Lower leg skin (tissue), 4 donors: ENCODE measurements at regions not wholly inside any gene's neighbourhood (a gene's known extent, or its start where the extent isn't known, plus 50 kb on each side); places are given as distances from the start of the nearest gene placed in this dataset.
"Not testable (repeated sequence)": the region's sequence is repeated elsewhere in the genome, so short reads cannot be mapped to it uniquely, and the experiment has no call there.

ENCODE experiments used
- DNase-seq, 2 donors: peaks; one replicate each; pipeline ENCODE4 v3.0.0-alpha.2; 2019; ENCODE audit warnings: low spot score in 2 of 2
- H3K4me3 ChIP-seq: fragments of 200-600 bp; sonication (generic); 2 replicates; pipeline ENCODE4 v1.5.1; 2017; ENCODE audit warnings: mild to moderate bottlenecking, low read depth; ENCODE audit not compliant: poor library complexity, severe bottlenecking
- POLR2A ChIP-seq, 2 donors: fragments of 450-650 bp; IDR thresholded peaks; one replicate each; pipeline ENCODE4 v1.6.1; 2016 to 2017; ENCODE audit warnings: antibody characterized with exemption in 2 of 2, mild to moderate bottlenecking in 1 of 2, moderate library complexity in 1 of 2
- WGBS, 2 donors: methylation state at CpG; one replicate each; pipeline ENCODE4 v1.1.5; 2018; 5-methylcytosine and 5-hydroxymethylcytosine counted together
- intact Hi-C: fragments of 100-400 bp; cut with DNase I; formaldehyde crosslinking; loops from one replicate; pipeline ENCODE4 v1.15.0; 2023; ENCODE audit warnings: low total_unique reads
- TF ChIP-seq, protein P1 (sequence below), 3 donors: fragments of 450-650 bp; IDR thresholded peaks; one replicate each; pipeline ENCODE4 v1.5.1; 2016; ENCODE audit warnings: antibody characterized with exemption in 3 of 3, mild to moderate bottlenecking in 3 of 3, moderate library complexity in 2 of 3

DNA sequence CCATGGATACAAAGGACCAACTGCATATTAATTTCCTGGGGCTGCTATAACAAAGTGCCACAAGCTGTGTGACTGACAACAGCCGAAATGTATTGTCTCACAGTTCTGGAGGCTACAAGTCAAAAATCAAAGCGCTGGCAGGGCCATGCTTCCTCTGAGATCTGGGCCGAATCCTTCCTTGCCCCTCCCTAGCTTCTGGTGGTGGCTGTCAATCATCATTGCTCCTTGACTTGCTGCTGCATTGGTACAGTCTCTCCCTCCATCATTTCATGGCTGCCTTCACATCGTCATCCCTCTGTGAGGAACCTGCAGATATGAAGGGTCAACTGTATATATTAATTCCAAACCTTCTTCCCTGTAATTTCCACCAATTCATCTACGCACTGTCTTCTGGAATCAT is 118.3 kb downstream of the EXOC5 start:
- WGBS, 2 donors = 75 to 76% methylated on average over 5 of the region's 5 CpGs
- intact Hi-C loops = no loop called here
- DNase-seq = no peak
- no peak overlapping the region for H3K4me3 ChIP-seq
- TF ChIP-seq, protein P1, sequence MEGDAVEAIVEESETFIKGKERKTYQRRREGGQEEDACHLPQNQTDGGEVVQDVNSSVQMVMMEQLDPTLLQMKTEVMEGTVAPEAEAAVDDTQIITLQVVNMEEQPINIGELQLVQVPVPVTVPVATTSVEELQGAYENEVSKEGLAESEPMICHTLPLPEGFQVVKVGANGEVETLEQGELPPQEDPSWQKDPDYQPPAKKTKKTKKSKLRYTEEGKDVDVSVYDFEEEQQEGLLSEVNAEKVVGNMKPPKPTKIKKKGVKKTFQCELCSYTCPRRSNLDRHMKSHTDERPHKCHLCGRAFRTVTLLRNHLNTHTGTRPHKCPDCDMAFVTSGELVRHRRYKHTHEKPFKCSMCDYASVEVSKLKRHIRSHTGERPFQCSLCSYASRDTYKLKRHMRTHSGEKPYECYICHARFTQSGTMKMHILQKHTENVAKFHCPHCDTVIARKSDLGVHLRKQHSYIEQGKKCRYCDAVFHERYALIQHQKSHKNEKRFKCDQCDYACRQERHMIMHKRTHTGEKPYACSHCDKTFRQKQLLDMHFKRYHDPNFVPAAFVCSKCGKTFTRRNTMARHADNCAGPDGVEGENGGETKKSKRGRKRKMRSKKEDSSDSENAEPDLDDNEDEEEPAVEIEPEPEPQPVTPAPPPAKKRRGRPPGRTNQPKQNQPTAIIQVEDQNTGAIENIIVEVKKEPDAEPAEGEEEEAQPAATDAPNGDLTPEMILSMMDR (IDR thresholded peaks at IDR 0.05) = no peak
- no peak for TF ChIP-seq POLR2A (IDR thresholded peaks at IDR 0.05)

DNA sequence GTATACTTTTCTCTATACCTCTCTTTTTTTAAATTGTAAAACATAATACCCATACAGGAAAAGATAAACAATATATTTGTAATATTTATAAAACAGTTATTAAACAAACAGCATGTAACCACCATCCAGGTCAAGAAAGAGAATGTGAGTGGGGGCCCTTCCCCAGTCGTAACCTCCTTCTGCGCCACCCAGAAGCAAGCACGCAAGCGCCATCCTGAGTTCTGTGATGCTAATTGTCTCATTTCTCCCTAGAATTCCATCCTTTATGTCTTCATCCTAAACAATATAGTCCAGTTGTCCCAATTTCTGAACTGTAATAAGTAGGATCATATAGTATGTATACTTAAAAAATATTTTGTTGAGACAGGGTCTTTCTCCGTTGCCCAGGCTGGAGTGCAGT is 129.5 kb downstream of the EXOC5 start:
- no peak for TF ChIP-seq POLR2A (IDR thresholded peaks at IDR 0.05)
- TF ChIP-seq, protein P1 (IDR thresholded peaks at IDR 0.05) = no peak
- WGBS, 2 donors = 95% methylated on average over 5 of the region's 5 CpGs
- H3K4me3 ChIP-seq = no peak overlapping the region
- no peak for DNase-seq
- intact Hi-C loops = no loop called here

DNA sequence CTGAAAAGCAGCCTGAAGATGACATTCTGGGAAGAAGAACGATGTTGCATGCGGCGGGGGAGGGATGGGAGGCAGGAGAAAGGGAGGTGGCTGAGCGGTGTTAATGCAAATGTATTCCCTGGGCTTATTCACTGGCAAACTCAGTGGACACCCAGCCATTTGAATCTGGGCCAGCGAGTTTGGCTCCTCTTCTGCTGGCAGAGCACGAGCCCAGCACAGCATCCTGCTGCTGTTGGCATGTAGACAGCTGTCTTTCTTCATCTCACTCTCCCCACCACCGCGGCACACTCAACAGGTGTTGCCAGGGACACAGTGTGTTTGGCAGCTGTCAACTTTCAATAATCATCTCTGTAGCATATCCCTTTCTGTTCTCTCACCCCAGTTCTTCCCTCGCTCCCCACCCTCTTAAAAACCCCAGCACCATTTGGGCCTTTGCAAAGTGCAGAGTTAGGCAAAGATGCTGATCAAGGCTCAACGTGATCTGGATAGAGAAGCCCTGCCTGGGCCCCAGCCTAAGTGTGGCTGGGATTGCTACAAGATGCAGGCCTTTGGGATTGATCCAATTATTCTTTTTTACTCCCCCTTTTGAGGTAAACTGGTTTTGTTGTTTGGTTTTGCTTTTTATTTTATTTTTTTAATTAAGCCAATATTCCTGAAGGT is 131.9 kb downstream of the EXOC5 start:
- intact Hi-C loops = no loop called here
- TF ChIP-seq, protein P1 (IDR thresholded peaks at IDR 0.05) = no peak
- TF ChIP-seq POLR2A (IDR thresholded peaks at IDR 0.05) = no peak
- no peak overlapping the region for H3K4me3 ChIP-seq
- 20 to 32% methylated on average over 10 of the region's 10 CpGs for WGBS, 2 donors
- no peak for DNase-seq

DNA sequence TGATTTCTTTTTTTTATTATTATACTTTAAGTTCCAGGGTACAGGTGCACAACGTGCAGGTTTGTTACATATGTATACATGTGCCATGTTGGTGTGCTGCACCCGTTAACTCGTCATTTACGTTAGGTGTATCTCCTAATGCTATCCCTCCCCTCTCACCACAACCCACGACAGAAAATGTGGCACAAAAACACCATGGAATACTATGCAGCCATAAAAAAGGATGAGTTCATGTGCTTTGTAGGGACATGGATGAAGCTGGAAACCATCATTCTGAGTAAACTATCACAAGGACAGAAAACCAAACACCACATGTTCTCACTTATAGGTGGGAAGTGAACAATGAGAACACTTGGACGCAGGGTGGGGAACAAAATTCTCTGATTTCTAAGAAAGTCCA is 140.9 kb downstream of the EXOC5 start:
- 90 to 93% methylated on average over 6 of the region's 6 CpGs for WGBS, 2 donors
- intact Hi-C loops, DNase-seq, H3K4me3 ChIP-seq: not testable (repeated sequence)

DNA sequence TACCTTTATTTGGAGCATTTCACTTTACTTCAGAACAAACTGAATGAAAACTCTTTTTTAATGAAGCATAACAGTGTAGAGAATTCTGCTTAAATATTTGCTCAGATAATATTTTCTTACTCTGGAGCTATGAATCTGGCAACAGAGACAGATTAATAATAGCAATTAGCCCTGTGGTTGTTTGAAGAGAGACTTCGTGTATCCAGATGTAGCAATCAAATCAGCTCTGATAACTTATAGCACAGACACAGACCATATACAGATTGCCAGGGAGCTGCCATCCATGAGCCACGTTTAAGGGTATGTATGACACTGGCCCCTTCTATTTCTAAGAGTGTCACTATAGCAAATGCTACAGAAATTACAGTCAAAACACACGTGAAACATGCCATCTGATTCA is 146.6 kb downstream of the EXOC5 start:
- intact Hi-C loops = no loop called here
- WGBS, 2 donors = 38 to 42% methylated on average over 3 of the region's 3 CpGs
- DNase-seq = no peak
- H3K4me3 ChIP-seq = no peak overlapping the region
- TF ChIP-seq, protein P1 (IDR thresholded peaks at IDR 0.05) = no peak
- no peak for TF ChIP-seq POLR2A (IDR thresholded peaks at IDR 0.05)

DNA sequence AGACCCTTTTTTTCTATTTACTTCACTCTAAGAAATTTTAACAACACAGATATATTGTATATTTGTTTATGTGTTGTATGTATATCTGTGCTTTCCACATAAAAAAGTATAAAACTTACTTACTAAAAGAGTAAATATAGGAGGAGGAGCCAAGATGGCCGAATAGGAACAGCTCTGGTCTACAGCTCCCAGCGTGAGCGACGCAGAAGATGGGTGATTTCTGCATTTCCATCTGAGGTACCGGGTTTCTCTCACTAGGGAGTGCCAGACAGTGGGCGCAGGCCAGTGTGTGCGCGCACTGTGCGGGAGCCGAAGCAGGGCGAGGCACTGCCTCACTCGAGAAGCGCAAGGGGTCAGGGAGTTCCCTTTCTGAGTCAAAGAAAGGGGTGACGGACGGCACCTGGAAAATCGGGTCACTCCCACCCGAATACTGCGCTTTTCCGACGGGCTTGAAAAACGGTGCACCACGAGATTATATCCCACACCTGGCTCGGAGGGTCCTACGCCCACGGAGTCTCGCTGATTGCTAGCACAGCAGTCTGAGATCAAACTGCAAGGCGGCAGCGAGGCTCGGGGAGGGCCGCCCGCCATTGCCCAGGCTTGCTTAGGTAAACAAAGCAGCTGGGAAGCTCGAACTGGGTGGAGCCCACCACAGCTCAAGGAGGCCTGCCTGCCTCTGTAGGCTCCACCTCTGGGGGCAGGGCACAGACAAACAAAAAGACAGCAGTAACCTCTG is 156.5 kb downstream of the EXOC5 start:
- DNase-seq, intact Hi-C loops, H3K4me3 ChIP-seq: not testable (repeated sequence)
- 82 to 89% methylated on average over 25 to 32 of the region's 32 CpGs for WGBS, 2 donors

DNA sequence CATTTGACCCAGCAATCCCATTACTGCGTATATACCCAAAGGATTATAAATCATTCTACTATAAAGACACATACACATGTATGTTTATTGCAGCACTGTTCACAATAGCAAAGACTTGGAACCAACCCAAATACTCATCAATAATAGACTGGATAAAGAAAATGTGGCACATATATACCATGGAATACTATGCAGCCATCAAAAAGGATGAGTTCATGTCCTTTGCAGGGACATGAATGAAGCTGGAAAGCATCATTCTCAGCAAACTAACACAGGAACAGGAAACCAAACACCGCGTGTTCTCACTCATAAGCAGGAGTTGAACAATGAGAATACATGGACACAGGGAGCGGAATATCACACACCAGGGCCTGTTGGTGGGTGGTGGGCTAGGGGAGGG is 158.3 kb downstream of the EXOC5 start:
- 85 to 100% methylated on average over 4 of the region's 4 CpGs for WGBS, 2 donors
- DNase-seq, H3K4me3 ChIP-seq, intact Hi-C loops: not testable (repeated sequence)
